ENCODE measurements at regions not wholly inside any gene's neighbourhood (a gene's known extent, or its start where the extent isn't known, plus 50 kb on each side); places are given as distances from the start of the nearest gene placed in this dataset.
A peak's percentile ranks its signal among the peaks of the same experiment; 100 is the strongest.

- H3K27ac Mint-ChIP-seq (ENCODE audit: unreplicated experiment), result no peak overlapping the region
- H3K27me3 ChIP-seq (replicated peaks; ENCODE audit: control insufficient read depth, insufficient read depth, low read length), result 0 out of 2 replicates have a peak, but pooled peaks cover 1% of the 10 kb centered on the region
These were observed 149.4 kb upstream of the PRMT8 start for GRCh38 chr12:3341594-3341993.

GRCh38 chr12:3342051-3342450 lies 149.0 kb upstream of the PRMT8 start:
- CTCF ChIA-PET, result interaction anchor here (0.7 to 2.4 kb wide), 10 partner anchors 9 to 935 kb away, joined by 3 to 14 read pairs (median 4); no protein-coding TSS in a partner anchor

More at GRCh38 chr12:3341594-3341993, 149.4 kb upstream of the PRMT8 start:
- no peaks in the 10 kb centered on the region for H3K4me1 Mint-ChIP-seq (ENCODE audit: low read depth, unreplicated experiment)
- POLR2A ChIA-PET, result no interaction called here
- H3K4me3 ChIP-seq (ENCODE audit: low read depth, low read length), result no peak overlapping the region
- H3K27me3 Mint-ChIP-seq (ENCODE audit: insufficient read depth, unreplicated experiment), result peaks cover 18% of the 10 kb centered on the region
- H3K36me3 ChIP-seq (ENCODE audit: control insufficient read depth, insufficient read depth, low read length), result no peaks in the 10 kb centered on the region
- no TSS peak for BruUV-seq (replicated peaks)
- no peaks in the 10 kb centered on the region for H3K9me3 ChIP-seq
- H3K36me3 Mint-ChIP-seq (ENCODE audit: insufficient read depth, unreplicated experiment), result no peaks in the 10 kb centered on the region
- DNase-seq, result no peak
- TF ChIP-seq, protein P1, sequence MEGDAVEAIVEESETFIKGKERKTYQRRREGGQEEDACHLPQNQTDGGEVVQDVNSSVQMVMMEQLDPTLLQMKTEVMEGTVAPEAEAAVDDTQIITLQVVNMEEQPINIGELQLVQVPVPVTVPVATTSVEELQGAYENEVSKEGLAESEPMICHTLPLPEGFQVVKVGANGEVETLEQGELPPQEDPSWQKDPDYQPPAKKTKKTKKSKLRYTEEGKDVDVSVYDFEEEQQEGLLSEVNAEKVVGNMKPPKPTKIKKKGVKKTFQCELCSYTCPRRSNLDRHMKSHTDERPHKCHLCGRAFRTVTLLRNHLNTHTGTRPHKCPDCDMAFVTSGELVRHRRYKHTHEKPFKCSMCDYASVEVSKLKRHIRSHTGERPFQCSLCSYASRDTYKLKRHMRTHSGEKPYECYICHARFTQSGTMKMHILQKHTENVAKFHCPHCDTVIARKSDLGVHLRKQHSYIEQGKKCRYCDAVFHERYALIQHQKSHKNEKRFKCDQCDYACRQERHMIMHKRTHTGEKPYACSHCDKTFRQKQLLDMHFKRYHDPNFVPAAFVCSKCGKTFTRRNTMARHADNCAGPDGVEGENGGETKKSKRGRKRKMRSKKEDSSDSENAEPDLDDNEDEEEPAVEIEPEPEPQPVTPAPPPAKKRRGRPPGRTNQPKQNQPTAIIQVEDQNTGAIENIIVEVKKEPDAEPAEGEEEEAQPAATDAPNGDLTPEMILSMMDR (IDR thresholded peaks at IDR 0.05; ENCODE audit: insufficient read depth in 1 of 2, low read depth in 1 of 2, low read length in 1 of 2, severe bottlenecking in 1 of 2, unreplicated experiment in 1 of 2), result no peak
- CTCF ChIA-PET, result interaction anchor here (0.7 to 2.4 kb wide), 10 partner anchors 9 to 935 kb away, joined by 3 to 14 read pairs (median 4); no protein-coding TSS in a partner anchor
- no peaks in the 10 kb centered on the region for H3K4me1 ChIP-seq
- no peak overlapping the region for H3K4me3 Mint-ChIP-seq (ENCODE audit: unreplicated experiment)
- intact Hi-C loops (cut with micrococcal nuclease; ENCODE audit: unreplicated experiment), result no loop called here
- H3K9me3 Mint-ChIP-seq (ENCODE audit: unreplicated experiment), result no peaks in the 10 kb centered on the region

DNA sequence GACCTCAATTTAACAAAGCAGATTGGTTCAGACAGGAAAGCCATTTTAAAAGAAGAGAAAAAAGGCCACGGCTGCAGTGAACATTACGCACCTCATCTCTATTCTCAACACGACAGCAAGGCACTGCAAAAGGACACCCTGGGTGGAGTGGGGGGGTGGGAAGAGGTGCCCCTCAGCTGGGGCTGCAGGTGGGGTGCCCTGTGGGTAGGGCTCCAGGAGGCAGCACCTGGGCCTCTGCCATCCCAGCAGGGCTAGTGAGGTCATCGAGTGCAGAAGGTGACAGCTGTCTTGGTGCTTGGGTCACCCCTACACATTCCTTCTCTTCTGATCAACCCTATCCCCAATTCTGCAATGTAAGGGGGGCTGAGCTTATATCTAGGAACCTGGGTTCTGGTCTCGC lies 142.9 kb upstream of the PRMT8 start:
- BruUV-seq (replicated peaks), result no TSS peak
- Mint-ChIP-seq H3K9me3 (ENCODE audit: unreplicated experiment) (no peaks in the 10 kb centered on the region), H3K27me3 (ENCODE audit: insufficient read depth, unreplicated experiment) (peaks cover 26% of the 10 kb centered on the region), H3K36me3 (ENCODE audit: insufficient read depth, unreplicated experiment) (no peaks in the 10 kb centered on the region), H3K4me3 (ENCODE audit: unreplicated experiment) (no peak overlapping the region), H3K27ac (ENCODE audit: unreplicated experiment) (no peak overlapping the region), H3K4me1 (ENCODE audit: low read depth, unreplicated experiment) (no peaks in the 10 kb centered on the region)
- TF ChIP-seq, protein P1 (IDR thresholded peaks at IDR 0.05; ENCODE audit: insufficient read depth in 1 of 2, low read depth in 1 of 2, low read length in 1 of 2, severe bottlenecking in 1 of 2, unreplicated experiment in 1 of 2), result no peak
- CTCF ChIA-PET, result no interaction called here
- POLR2A ChIA-PET, result no interaction called here
- H3K9me3 ChIP-seq, result no peaks in the 10 kb centered on the region
- H3K4me1 ChIP-seq, result no peaks in the 10 kb centered on the region
- peaks cover 5% of the 10 kb centered on the region for H3K27me3 ChIP-seq (replicated peaks; ENCODE audit: control insufficient read depth, insufficient read depth, low read length)
- intact Hi-C loops (cut with micrococcal nuclease; ENCODE audit: unreplicated experiment), result no loop called here
- no peaks in the 10 kb centered on the region for H3K36me3 ChIP-seq (ENCODE audit: control insufficient read depth, insufficient read depth, low read length)
- H3K4me3 ChIP-seq (ENCODE audit: low read depth, low read length), result no peak overlapping the region
- DNase-seq, result no peak

More at GRCh38 chr12:3342051-3342450, 149.0 kb upstream of the PRMT8 start:
- TF ChIP-seq, protein P1 (IDR thresholded peaks at IDR 0.05; ENCODE audit: insufficient read depth in 1 of 2, low read depth in 1 of 2, low read length in 1 of 2, severe bottlenecking in 1 of 2, unreplicated experiment in 1 of 2), result peak; percentile 54 to 75
- Mint-ChIP-seq H3K27ac (ENCODE audit: unreplicated experiment) (no peak overlapping the region), H3K9me3 (ENCODE audit: unreplicated experiment) (no peaks in the 10 kb centered on the region), H3K4me1 (ENCODE audit: low read depth, unreplicated experiment) (no peaks in the 10 kb centered on the region), H3K4me3 (ENCODE audit: unreplicated experiment) (no peak overlapping the region), H3K27me3 (ENCODE audit: insufficient read depth, unreplicated experiment) (peaks cover 23% of the 10 kb centered on the region), H3K36me3 (ENCODE audit: insufficient read depth, unreplicated experiment) (no peaks in the 10 kb centered on the region)
- H3K27me3 ChIP-seq (replicated peaks; ENCODE audit: control insufficient read depth, insufficient read depth, low read length), result 0 out of 2 replicates have a peak, but pooled peaks cover 1% of the 10 kb centered on the region
- POLR2A ChIA-PET, result no interaction called here
- DNase-seq, result peak; percentile 61
- intact Hi-C loops (cut with micrococcal nuclease; ENCODE audit: unreplicated experiment), result loop anchor here (1.0 kb wide), 2 partner anchors 302 to 435 kb away; no protein-coding TSS in a partner anchor
- H3K4me1 ChIP-seq, result no peaks in the 10 kb centered on the region
- BruUV-seq (replicated peaks), result no TSS peak
- H3K4me3 ChIP-seq (ENCODE audit: low read depth, low read length), result no peak overlapping the region
- no peaks in the 10 kb centered on the region for H3K36me3 ChIP-seq (ENCODE audit: control insufficient read depth, insufficient read depth, low read length)
- H3K9me3 ChIP-seq, result no peaks in the 10 kb centered on the region

Data from Caco-2 (cell line).